ENCODE measurements at regions not wholly inside any gene's neighbourhood (a gene's known extent, or its start where the extent isn't known, plus 50 kb on each side); places are given as distances from the start of the nearest gene placed in this dataset.
A peak's percentile ranks its signal among the peaks of the same experiment; 100 is the strongest.
"Not testable (repeated sequence)": the region's sequence is repeated elsewhere in the genome, so short reads cannot be mapped to it uniquely, and the experiment has no call there.

DNA sequence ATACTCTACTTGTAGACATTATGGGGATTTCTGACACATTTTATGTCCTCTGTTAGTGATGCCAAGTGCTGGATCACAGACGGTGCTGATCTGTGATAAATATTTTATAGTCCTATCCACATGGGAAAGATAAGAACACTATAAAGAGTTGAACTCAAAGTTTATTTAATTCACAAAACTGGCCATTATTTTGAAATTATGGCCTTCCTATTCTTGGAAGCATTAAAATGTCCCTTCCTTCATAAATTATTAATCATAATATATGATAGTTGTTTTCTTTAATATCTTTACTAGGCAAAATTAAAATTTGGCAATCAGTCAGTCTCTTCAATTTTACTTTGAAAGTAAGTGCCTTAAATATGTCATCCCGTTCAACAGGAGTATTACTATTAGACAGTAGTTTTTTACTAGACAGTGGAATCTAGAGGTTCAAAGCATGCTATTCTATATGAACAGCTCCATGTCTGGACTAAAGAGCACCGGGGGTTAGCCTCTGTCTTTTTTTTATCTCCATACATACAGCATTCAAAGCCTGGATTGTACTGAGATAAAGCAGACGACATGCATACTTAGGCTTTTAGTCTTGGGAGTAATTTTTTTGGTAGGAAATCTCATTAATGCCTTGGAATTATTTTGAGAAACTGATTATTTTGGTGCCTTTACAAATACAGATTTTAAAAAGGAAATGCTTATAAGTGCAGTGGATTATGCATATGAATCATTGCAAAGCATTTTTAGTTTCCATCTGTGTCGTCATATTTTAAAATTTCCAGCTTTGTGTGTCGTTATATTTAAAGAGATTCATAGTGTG lies 306.1 kb upstream of the RGS6 start:
- peak; percentile 19 for DNase-seq (ENCODE audit: low read depth)
- no peak overlapping the region for H3K4me3 ChIP-seq (ENCODE audit: low read depth, low read length)
- TF ChIP-seq, protein P1, sequence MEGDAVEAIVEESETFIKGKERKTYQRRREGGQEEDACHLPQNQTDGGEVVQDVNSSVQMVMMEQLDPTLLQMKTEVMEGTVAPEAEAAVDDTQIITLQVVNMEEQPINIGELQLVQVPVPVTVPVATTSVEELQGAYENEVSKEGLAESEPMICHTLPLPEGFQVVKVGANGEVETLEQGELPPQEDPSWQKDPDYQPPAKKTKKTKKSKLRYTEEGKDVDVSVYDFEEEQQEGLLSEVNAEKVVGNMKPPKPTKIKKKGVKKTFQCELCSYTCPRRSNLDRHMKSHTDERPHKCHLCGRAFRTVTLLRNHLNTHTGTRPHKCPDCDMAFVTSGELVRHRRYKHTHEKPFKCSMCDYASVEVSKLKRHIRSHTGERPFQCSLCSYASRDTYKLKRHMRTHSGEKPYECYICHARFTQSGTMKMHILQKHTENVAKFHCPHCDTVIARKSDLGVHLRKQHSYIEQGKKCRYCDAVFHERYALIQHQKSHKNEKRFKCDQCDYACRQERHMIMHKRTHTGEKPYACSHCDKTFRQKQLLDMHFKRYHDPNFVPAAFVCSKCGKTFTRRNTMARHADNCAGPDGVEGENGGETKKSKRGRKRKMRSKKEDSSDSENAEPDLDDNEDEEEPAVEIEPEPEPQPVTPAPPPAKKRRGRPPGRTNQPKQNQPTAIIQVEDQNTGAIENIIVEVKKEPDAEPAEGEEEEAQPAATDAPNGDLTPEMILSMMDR (IDR thresholded peaks at IDR 0.05; ENCODE audit: control insufficient read depth, extremely low read depth, insufficient read depth), result no peak

DNA sequence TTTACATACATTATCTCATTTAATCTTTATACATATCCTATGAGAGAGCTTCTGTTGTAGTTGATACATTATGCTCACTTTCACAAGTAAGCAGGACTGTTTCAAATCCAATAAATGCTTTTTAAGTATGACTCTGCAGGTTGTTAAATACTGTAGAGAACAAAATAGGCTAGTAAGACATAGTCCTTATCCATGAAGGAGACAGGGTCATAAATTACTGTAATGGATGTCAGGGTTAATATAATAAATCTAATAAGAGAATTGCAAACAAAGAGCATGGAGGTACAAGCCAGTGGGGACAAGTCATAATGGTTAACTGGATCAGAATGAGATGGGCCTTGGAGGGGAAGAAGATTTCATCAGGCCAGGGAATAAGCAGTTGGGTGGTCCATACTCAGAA lies 303.8 kb upstream of the RGS6 start:
- H3K4me3 ChIP-seq (ENCODE audit: low read depth, low read length), result no peak overlapping the region
- DNase-seq (ENCODE audit: low read depth), result no peak
- TF ChIP-seq, protein P1 (IDR thresholded peaks at IDR 0.05; ENCODE audit: control insufficient read depth, extremely low read depth, insufficient read depth), result no peak

DNA sequence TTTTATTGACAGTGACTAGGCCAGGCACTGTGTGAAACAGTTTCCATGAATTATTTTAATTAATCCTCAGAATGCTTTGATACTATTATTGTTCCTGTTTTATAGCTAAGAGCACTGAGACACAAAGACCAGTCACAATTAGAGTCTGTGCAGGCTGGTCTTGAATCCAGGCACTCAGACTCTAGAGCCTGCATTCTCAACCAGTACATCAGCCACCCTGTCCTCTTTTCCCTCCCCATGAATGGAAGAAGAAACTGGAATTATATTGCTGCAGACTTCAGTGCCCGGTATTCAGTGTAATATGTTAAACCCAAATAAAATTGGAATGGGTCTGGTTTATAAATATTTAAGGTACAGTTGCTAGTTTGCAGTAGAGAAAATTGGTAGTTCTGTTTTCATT lies 303.0 kb upstream of the RGS6 start:
- DNase-seq (ENCODE audit: low read depth), result no peak
- no peak overlapping the region for H3K4me3 ChIP-seq (ENCODE audit: low read depth, low read length)
- TF ChIP-seq, protein P1 (IDR thresholded peaks at IDR 0.05; ENCODE audit: control insufficient read depth, extremely low read depth, insufficient read depth), result no peak

DNA sequence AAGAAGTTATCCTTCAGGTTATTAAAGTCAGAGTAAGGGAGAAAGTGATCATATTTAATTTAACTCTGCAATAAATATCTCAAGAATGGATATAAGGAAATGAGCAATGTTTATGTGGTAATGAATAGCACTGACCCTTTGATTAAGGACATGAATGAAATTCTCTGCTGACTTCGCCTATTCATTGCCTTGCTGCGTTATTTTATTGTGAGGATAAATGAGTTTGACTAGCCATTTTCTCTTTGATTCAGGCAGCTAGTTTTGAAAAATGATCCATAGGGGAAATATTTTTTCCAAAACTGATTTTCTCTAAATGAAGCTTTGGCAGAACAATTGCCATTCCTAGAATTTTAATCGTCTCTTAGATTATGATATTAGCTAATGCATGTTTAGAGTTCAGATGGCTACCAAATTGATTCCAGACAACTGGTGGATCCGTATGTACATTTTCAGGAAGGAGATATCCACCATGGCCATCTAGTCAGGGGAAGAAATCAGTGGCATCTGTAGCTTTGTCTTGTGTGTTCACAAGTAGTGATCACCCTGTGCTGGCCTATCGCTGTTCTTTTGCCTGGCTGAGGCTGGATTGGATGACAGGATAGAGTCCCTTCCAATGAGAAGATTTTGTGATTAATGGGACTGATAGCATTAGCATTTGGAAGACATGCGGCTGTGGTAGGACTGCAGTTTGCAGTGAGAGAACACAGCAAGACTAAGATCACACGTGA lies 302.3 kb upstream of the RGS6 start:
- no peak for DNase-seq (ENCODE audit: low read depth)
- TF ChIP-seq, protein P1 (IDR thresholded peaks at IDR 0.05; ENCODE audit: control insufficient read depth, extremely low read depth, insufficient read depth), result no peak
- no peak overlapping the region for H3K4me3 ChIP-seq (ENCODE audit: low read depth, low read length)

DNA sequence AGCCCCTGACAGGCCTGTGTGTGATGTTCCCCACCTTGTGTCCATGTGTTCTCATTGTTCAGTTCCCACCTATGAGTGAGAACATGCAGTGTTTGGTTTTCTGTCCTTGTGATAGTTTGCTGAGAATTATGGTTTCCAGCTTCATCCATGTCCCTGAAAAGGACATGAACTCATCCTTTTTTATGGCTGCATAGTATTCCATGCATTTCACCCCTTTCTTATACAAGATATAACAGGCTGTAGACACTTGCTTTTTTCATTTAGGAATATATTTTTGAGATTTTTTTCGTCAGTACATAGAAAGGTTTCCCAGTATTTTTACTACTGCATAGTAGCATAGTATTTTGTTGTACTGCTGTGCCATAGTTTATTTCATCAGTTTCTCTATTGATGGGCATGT lies 301.2 kb upstream of the RGS6 start:
- not testable (repeated sequence) for H3K4me3 ChIP-seq (ENCODE audit: low read depth, low read length); DNase-seq (ENCODE audit: low read depth)

DNA sequence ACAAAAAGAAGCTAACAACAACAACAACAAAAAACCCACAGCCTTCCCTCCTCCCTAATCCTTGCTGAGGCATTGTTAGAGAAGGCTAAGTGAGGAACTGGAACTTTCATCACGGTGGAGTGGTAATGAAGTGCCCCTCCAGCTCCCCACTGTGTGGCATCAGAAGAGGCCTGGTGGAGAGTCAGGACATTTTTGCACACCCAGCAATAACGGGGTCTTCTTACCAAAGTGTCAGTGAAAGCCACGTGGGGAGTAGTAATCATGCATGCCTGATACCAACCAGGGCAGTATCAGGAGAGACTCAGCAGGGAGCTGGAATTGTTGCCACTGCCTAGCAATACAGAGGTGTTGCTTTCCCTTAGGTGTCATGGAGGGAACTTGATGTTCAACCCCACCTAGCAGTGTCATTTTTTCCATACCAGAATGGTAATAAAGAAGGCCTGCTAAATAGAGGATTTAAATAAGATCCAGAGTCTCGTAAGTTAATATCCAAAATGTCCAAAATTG lies 299.7 kb upstream of the RGS6 start:
- H3K4me3 ChIP-seq (ENCODE audit: low read depth, low read length), result no peak overlapping the region
- TF ChIP-seq, protein P1 (IDR thresholded peaks at IDR 0.05; ENCODE audit: control insufficient read depth, extremely low read depth, insufficient read depth), result no peak
- no peak for DNase-seq (ENCODE audit: low read depth)

DNA sequence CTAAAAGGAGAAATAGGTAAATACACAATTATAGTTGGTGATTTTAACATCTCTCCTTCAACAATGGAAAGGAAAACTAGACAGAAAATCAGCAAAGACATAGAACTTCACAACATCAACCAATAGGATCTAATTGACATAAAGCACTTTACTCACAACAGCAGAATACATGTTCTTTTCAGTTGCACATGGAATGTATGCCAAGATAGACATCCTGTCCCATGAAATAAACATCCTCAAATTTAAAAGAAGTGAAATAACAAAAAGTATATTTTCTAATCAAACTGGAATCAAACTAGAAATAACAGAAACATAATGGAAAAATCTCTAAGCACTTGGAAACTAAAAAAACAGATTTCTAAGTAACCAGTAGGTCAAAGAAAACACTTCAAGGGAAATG lies 296.2 kb upstream of the RGS6 start:
- TF ChIP-seq, protein P1 (IDR thresholded peaks at IDR 0.05; ENCODE audit: control insufficient read depth, extremely low read depth, insufficient read depth), result no peak
- DNase-seq (ENCODE audit: low read depth), result no peak
- H3K4me3 ChIP-seq (ENCODE audit: low read depth, low read length), result no peak overlapping the region

Data from LNCaP clone FGC (cell line).